ENCODE measurements at regions not wholly inside any gene's neighbourhood (a gene's known extent, or its start where the extent isn't known, plus 50 kb on each side); places are given as distances from the start of the nearest gene placed in this dataset.
"Not testable (repeated sequence)": the region's sequence is repeated elsewhere in the genome, so short reads cannot be mapped to it uniquely, and the experiment has no call there.

DNA sequence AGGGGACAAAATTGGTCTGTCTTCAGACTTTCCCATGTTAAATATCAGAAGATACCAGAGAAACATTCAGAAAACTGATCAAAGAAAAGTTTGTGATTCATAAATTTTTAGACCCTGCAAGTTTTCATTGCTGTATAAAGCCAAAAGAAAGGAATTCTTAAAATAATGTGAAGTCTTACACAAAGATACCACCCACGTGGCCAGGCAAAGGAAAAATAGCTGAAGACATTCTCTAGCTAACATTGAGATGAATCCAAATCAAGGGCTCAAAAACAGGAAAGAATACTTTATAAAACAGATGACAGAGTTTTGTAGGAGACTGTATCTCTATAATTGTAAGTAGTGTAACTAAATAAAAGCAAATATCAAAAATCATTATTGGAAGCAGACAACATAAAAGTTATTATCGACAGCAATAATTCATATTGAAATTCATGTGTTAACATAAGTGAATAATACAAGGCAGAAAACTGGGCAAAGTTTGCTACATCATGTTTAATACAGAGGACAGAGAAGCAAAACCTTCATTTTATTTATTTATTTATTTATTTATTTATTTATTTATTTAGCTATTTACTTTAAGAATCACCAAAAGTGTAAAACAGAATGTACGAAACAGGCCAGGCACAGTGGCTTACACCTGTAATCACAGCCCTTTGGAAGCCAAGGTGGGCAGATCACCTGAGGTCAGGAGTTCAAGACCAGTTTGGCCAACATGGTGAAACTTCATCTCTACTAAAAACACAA, 204.6 kb upstream of the SLIT2 start:
- no peak for DNase-seq

DNA sequence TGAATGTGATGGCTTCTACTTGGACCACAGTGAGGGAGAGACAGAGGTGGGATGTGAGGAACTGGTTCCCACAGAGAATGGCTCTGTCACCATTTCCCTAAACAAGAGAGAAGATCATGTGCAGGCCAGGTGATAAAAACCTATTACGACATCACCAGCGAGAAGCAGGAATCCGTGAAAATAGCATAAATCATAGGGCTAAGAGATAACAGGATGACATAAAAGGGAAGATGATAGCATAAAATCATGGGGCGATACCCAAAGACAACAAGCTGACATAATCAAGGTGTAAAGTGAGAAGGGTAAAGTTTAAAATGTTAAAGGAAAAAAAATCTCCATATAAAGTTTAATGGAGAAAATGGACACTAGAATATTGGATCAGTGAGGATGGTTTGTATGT, 205.5 kb upstream of the SLIT2 start:
- DNase-seq = no peak

DNA sequence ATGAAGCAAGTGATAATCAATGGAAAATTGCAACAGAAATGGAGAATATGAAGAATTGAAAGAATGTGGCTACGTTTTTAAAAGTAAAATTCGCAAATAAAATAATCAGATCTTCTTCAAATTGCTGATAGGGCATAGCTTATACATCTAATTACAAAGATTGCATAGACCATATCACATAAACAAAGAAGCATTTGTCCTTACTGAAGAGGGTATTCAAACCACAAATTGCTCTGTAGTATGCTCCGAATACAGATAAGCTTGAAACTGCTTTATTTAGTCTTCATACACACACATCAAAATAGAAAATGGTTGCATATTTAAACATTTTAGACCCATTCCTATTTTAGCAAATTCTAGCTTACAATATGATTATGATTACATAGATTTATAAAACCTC, 206.7 kb upstream of the SLIT2 start:
- DNase-seq = no peak

DNA sequence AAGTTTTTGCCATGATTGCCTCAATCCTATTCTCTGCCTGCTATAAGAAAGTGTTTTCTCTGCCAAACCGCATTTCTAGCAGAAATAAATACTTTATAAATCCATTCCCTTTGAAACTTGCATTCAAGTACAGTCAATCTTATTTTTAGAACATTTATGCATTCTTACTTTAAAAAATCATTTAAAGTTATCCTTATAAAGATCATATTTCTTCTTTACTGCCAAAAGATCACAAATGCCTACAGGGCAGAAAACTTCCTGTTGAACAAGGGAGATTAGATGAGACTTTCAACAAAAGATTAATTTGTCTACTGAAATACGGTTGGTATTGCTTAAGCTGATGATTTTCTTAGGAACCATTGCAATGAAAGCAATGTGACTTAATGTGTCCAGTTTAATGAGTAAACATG, 207.2 kb upstream of the SLIT2 start:
- no peak for DNase-seq

DNA sequence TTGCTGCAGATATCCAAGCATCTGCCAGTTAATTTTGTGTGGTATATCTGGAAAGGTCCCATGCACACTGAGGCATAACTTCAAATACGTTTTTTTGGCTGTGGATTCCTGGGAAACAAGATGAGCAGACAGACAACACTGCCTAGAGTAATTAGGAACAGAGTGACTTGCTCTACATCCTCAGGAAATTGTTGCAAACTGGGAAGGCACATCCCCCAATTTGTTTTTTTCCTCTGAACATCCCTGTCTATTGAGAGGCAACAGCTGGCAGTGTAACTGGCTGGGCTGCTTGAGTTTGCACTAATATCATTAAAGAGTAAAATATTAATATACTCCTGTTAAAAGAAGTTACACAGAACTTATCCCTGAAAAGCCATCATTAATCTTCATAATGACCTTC, 207.7 kb upstream of the SLIT2 start:
- DNase-seq = no peak

DNA sequence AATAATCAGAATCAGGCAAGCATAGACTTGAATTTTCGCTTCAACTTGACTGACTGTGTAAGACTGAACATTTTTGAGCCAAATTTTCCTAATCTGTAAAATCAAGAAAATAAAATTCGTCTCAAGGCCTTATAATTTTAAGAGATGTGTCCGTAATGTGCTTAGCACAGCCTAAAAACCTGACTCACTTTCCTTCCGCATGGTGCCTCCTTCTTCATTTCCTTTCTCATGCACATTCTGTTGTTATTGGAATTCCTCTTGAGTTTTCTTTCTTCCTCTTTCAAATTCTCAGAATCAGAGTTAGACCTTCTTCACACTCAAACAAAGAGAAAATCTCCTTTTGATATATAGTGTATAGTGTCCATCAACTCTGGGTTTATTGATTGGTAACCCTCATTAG, 208.9 kb upstream of the SLIT2 start:
- no peak for DNase-seq

DNA sequence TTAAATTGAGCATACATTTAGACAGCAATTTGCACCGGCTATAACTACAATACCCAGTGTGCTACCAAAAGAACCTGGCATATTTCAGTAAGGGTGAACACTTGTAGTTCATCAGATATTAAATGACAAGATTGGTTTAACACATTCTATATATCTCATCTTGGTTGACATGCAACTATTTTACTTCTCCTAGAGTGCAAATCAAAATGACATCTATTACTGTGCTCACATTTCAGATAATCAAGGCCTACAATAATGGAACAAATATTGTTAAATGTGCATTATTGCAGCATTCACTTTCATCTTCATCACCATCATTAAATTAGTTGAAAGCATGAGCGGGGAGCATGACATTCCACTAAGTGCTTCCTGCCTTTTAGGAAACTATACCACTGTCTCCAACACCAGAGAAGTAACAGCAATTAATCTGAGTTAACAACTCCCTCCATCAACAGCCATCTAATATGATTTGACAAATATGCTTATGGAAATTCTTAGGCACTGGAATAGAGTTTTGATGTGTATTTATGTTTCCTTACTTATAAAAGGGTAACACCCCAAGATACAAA, 209.8 kb upstream of the SLIT2 start:
- DNase-seq = no peak

DNA sequence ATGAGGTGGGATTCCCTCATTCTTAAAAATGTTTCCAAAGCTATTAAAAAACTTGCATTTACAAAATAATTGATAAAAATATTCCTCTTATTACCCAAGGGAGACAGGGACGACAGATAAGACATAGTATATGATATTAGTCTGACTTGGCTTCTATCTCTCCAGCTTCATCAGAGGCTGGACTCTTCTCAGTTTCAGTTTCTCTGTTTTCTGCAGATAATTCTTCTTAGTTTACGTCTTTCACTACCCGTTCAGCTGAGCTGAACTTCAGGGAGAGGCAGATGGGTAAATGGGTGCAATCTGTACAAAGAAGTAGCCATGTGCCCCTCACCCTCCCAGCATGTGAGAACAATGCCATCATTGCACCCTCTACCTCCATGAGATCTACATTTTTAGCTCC, 214.0 kb upstream of the SLIT2 start:
- no peak for DNase-seq

DNA sequence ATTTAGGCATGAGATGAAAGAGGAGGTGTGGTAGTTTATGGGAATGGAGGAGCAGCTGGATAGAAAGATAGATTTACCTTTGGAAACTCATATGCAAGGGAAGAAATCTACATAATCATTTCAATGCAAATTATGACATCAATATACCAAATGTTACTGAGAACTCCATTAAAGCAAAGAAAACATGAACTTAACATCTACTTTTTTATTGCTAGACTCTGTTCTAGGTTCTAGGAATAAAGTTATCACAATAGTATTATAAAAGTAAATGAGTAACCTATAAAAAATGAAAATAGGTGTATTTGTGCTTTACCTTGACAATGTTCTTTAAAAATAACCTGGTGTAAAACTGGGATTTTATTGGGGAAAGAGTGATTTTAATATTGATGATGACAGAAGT, 221.6 kb upstream of the SLIT2 start:
- DNase-seq = no peak

DNA sequence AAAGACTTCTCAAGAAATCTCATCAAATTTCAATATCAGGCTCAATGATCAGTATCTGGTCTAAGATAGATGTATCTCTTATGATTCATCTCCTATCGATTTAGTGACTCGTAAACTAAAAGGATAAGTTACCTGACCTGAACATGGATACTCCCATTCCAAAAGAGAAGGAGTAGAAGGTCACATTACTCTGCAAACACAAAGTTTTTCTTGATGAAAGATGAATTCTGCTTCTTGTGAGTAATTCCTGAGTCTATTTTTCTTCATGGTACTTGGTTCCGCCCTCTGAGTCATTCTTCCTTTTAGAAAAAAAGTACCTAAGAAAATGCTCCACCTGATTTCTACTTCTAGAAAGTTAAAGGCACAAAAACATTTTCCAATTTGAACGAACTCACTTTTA, 223.1 kb upstream of the SLIT2 start:
- DNase-seq = no peak

DNA sequence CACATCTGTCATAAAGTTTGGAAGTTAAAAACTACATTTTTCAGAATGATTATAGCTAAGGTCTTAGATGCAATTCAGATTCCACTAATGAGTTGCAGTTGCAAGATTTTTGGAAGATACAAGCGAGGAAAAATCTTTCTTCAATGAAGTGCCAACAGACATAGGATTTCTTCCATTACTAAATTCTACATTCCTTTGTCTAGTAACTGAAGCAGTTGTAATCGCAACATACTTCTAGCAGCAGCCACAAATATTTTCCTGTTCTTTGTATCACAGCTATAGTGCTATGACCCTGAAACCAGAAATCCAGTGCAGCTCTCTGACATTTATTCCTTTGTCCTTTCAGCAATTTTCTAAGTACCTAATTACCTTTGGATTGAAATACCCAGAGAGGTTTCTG, 225.2 kb upstream of the SLIT2 start:
- no peak for DNase-seq

DNA sequence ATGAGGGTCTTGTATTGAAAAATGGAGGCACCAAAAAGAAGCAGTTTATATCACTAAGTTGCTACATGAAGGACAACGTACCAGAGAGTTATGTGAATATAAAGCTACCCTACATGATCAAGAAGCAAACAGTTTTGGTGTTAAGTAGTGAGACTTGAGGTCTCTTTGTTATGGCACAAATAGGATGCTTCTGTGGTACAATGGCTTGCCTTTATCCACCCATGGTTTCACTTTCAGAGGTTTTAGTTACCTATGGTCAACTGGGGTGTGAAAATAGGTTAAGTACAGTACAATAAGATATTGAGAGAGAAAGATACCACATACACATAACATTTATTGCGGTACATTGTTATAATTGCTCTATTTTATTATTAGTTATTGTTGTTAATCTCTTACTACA, 229.2 kb upstream of the SLIT2 start:
- DNase-seq = no peak

DNA sequence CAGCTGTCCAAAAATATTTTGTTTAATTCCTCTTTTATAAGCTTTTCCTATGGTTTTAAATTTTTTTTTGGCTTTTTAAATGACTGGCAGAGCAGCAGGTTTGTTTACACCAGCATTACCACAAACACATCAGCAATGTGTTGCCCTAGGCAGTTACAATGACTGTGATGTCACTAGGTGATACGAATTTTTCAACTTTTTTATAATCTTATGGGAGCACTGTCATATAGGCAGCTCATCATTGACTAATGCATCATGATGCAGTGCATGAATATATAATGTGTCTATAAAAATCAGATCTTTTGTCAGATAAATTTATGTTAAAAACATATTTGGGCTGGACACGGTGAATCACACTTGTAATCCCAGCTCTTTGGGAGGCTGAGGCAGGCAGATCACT, 231.6 kb upstream of the SLIT2 start:
- no peak for DNase-seq

DNA sequence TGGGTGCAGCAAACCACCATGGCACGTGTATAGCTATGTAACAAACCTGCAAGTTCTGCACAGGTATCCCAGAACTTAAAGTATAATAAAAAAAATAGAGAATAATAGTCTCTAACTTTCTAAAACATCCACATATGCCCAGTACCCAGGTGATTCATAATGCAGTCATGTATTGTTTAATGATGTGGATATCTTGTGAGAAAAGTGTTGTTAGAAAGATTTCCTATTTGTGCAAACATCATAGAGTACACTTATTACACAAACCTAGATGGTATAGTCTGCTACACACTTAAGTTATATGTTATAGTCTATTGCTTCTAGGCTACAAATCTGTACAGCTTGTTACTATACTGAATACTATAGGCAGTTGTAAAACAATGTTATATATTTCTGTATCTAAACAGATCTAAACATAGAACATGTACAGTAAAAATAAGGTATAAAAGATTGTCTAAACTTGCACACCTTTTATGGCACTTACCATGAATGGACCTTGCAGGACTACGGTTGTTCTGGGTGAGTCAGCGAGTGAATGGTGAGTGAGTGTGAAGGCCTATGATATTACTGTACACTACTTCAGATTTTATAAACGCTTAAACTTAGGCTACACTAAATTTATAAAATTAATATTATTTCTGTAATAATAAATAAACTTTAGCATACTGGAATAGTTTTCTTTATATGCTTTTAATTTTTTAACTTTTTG, 232.2 kb upstream of the SLIT2 start:
- no peak for DNase-seq

DNA sequence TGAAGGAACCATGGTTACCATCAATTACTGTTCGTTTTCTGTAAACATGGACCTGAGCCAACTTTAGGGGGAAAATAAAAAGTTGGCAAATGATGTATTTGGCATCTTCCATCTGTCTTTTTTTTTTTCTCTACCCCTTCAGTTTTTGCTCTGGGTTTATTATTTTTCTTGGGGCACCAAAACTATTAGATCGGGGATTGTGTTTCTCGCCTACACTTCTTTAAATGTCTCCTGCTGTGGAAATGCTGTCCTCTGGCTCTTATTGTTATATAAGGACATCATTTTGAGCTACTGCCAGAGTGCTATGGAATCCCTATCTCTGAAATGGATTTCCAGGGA, 234.0 kb upstream of the SLIT2 start:
- no peak for DNase-seq

DNA sequence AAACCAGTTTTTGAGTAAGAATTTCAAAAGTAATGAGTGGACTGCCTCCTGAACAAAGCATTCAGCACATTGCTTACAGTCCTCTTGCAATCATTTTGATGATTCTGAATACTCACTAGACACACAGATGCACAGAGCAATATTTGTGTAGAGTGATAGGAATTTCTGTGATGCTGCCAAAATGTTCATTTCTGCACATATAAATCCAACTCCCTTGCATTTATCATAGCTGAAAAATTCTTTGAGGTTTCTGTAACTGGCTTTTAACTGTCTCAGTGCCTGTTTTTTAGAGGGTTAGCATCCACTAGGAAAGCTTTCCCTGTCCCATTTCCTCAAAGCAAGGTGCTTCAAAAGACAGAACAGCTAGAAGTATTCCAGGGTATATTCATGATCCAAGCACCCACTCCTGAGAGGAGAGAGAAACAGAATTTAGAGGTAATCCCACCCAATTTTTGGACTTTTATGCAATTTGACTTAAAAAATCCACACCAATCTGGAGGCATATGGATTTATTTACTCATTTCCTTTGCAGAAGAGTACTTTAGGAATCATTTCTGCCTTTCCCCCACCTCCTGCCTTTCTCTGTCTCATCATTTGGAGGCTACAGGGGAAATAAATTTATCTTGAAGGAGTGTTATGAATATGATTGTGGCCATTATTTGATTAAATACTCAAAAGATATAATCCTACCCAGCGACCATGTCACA, 234.5 kb upstream of the SLIT2 start:
- DNase-seq = no peak

DNA sequence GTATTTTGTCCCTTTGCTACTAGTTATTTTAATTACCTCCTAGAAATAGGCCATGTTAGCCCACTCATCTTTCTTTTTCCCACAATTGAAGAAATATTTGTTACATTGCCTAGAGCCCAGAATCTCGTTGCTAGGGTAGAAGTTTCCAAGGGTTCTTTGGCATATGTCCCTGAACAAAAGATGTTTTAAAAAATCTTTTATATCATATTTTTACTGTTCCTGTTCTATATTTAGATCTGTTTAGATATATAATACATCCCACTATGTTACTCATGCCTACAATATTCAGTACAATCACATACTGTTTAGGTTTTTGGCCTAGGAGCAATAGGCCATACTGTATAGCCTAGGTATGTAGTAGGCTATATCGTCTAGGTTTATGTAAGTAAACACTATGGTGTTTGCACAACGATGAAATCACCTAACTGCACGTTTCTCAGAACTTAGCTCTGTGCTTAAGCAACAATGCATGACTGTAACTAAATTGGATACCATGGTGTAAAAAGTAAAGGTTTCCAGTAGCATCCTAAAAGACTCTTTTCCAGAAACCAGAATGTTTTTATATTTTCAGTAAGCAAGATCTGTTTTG, 236.0 kb upstream of the SLIT2 start:
- DNase-seq = no peak

DNA sequence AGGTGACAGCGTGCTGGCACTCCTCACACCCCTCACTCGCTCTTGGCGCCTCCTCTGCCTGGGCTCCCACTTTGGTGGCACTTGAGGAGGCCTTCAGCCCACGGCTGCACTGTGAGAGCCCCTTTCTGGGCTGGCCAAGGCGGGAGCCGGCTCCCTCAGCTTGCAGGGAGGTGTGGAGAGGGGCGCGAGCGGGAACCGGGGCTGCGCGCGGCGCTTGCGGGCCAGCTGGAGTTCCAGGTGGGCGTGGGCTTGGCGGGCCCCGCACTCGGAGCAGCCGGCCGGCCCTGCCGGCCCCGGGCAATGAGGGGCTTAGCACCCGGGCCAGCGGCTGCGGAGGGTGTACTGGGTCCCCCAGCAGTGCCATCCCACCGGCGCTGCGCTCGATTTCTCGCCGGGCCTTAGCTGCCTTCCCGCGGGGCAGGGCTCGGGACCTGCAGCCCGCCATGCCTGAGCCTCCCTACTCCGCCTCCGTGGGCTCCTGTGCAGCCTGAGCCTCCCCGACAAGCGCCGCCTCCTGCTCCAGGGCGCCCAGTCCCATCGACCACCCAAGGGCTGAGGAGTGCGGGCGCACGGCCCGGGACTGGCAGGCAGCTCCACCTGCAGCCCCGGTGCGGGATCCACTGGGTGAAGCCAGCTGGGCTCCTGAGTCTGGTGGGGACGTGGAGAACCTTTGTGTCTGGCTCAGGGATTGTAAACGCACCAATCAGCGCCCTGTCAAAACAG, 247.7 kb upstream of the SLIT2 start:
- DNase-seq = not testable (repeated sequence)

DNA sequence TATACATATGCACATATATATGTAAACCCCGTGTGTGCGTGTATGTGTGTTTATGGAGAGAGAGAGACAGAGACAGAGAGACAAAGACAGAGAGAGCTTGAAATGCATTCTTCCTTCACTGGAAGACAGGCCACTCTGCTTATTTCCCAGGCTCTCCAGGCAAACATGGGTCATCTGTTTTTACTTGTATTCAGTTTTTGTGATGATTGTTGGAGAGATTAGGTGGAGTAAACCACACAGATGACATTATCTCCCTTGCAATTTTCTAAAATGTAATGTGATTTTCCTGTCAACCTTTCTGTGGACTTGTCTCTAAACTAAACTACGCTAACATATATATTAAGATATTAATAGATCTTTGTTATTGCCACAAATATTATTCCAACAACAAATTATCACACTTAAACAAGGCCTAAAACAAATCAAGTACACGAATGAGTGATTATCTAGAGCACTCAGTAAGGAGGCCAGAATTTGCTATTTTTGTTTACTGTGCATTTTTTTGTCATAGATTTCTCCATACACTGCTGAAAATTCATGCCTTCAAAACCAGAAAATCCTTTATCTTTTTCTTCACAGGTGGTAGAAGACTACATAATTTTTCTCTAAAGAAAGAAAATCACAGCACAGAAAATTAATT, 251.8 kb upstream of the SLIT2 start:
- no peak for DNase-seq

DNA sequence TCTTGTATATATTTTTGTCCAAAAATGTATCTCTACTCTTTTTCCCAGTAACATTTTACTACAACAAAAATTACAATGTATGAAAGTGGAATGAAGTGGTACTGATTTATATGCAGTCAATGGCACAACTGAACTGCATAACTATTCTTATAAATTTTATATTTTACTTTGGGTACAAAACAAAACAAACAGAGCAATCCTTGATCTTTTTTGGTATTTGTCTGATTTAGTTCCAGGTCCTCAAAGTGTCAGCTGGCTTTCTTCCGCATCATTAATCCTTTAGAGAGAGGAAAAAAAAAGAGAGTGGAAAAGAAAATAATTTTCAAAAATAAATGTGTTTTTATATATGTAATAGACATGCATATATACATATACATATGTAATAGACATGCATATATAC, 252.4 kb upstream of the SLIT2 start:
- no peak for DNase-seq

DNA sequence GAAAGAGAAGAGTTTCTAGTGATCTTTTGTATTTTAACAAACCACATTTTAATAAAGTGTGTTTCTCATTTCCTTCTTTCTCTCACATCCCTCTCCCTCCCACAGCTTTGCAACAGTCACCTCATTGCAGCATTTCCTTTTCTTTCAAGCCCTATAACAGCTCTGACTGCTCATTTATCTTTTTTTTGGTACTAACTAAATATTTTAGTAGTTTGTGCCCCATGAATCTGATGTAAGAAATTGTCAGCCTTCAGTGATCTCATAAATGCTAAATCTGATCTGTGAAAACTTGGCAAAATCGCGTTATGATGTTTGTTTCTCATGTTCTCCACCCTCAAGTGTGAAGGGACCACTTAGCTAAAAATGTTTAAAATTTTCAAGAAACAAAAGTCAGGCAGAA, 258.5 kb upstream of the SLIT2 start:
- DNase-seq = no peak

DNA sequence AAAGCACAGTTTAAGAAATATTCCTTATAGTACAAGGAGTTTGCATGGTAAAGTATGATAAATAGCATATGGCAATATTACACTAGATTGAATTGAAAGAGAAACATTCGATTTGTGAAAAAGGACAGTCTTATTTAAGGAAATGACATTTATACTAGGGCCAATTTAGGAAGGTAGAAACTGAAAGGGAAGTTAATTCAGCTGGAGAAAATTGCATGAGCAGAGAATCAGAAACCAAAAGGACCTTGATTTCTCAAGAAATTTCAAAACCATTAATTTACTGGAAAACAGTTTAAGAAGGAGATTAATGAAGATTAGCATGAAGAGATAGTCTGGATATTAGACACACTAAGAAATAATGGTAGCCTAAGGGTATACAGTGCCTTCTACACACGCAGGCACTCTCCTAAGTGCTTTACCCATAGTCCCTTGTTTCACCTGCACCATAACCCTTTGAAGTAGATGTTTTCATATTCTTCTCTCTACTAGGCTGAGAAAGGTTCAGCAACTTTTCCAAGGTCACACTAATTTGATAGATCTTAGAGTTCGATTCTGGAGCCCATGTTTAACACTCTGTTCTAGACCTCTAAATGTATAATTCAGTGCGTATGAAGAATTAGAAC, 259.1 kb upstream of the SLIT2 start:
- no peak for DNase-seq

All from stimulated activated CD4-positive, alpha-beta T cell treated with anti-CD3 and anti-CD28 coated beads, Interleukin-4, amount 100 ng/mL, for 4 hours (primary cell).